HCT116 (cell line): ENCODE measurements at regions not wholly inside any gene's neighbourhood (a gene's known extent, or its start where the extent isn't known, plus 50 kb on each side); places are given as distances from the start of the nearest gene placed in this dataset.

Experiments used
- ATAC-seq: fragments of 200-7000 bp; cut with Tn5 transposase; 2 replicates; pipeline ENCODE4 v1.9.1; 2020; ENCODE audit warnings: mild to moderate bottlenecking, moderate library complexity
- BruUV-seq: library from RNA; stranded (reverse); fragments of 400-500 nt; replicated peaks from 2 replicates; lab custom pipeline; 2021; lab: Mats Ljungman, UMichigan
- CTCF ChIA-PET: fragments of 300-600 bp; sonication (Branson Sonifier 250); formaldehyde crosslinking; loops from one replicate; lab custom pipeline; 2021; ENCODE audit warnings: antibody characterized with exemption; lab: Charles Lee
- POLR2A ChIA-PET: fragments of 300-600, 350-600 bp; sonication (Branson Sonifier 250); formaldehyde crosslinking; loops from one replicate; lab custom pipeline; 2021; ENCODE audit warnings: antibody characterized with exemption; lab: Charles Lee
- RAD21 ChIA-PET, 2 experiments: fragments of 300-600 bp; sonication (Branson Sonifier 250); formaldehyde crosslinking; loops; one replicate each; lab custom pipeline; 2023; ENCODE audit warnings: low total read pairs in 2 of 2; ENCODE audit not compliant: uncharacterized antibody in 2 of 2, unreplicated experiment in 2 of 2, low non-redundant PET in 1 of 2; lab: Charles Lee
- DNase-seq: peaks from one replicate; pipeline ENCODE4 v3.0.0-alpha.2; 2010; ENCODE audit warnings: low read depth, low spot score
- H2AFZ ChIP-seq: fragments of 200-600 bp; shearing (Covaris generic), sonication (generic); 2 replicates; pipeline ENCODE4 v1.6.1; 2017; ENCODE audit warnings: low read depth, mixed run types, mixed read lengths, antibody characterized with exemption, low read length; ENCODE audit not compliant: poor library complexity, severe bottlenecking
- H3K27ac ChIP-seq: 2 replicates; pipeline ENCODE4 v1.5.1; 2012; ENCODE audit warnings: low read depth, low read length
- H3K27me3 ChIP-seq: fragments of 200-600 bp; sonication (generic); 2 replicates; pipeline ENCODE4 v1.6.1; 2016; ENCODE audit warnings: mixed run types, low read length, mixed read lengths; ENCODE audit not compliant: insufficient read depth
- H3K36me3 ChIP-seq, 2 experiments: fragments of 200-500 bp in 1 of 2; fragments of 200-600 bp in 1 of 2; sonication (Bioruptor generic) in 1 of 2; sonication (generic) in 1 of 2; 2 replicates each; pipeline versions ENCODE4 v1.5.1 to v1.6.1; 2014 to 2016; ENCODE audit warnings: low read length in 2 of 2, inconsistent platforms in 1 of 2, mixed read lengths in 1 of 2, mixed run types in 1 of 2; ENCODE audit not compliant: insufficient read depth in 2 of 2, control insufficient read depth in 1 of 2
- H3K4me1 ChIP-seq, 2 experiments: fragments of 200-600 bp in 1 of 2; sonication (generic) in 1 of 2; 2 replicates each; pipeline versions ENCODE4 v1.5.1 to v1.6.1; 2012 to 2017; ENCODE audit warnings: low read length in 2 of 2, inconsistent platforms in 1 of 2, mild to moderate bottlenecking in 1 of 2, mixed read lengths in 1 of 2, mixed run types in 1 of 2, moderate library complexity in 1 of 2; ENCODE audit not compliant: insufficient read depth in 2 of 2, control insufficient read depth in 1 of 2
- H3K4me2 ChIP-seq: fragments of 200-600 bp; sonication (generic); 2 replicates; pipeline ENCODE4 v1.6.1; 2017; ENCODE audit warnings: mixed run types, low read length, mixed read lengths
- H3K4me3 ChIP-seq, 2 experiments: fragments of 200-600 bp in 1 of 2; sonication (generic) in 1 of 2; replicated peaks in 1 of 2; 2 replicates each; pipeline ENCODE4 v1.5.1; 2011 to 2016; ENCODE audit warnings: low read length in 2 of 2, control low read depth in 1 of 2, low read depth in 1 of 2, mild to moderate bottlenecking in 1 of 2, mixed read lengths in 1 of 2, mixed run types in 1 of 2
- H3K79me2 ChIP-seq: fragments of 200-600 bp; sonication (generic); 2 replicates; pipeline ENCODE4 v1.6.1; 2017; ENCODE audit warnings: mild to moderate bottlenecking, mixed run types, low read length, moderate library complexity, mixed read lengths; ENCODE audit not compliant: insufficient read depth
- H3K9ac ChIP-seq: fragments of 200-600 bp; sonication (generic); 2 replicates; pipeline ENCODE4 v1.6.1; 2016; ENCODE audit warnings: low read length, mixed read lengths
- H3K9me2 ChIP-seq: fragments of 200-600 bp; sonication (generic), shearing (Covaris generic); 2 replicates; pipeline ENCODE4 v1.6.1; 2017; ENCODE audit warnings: mixed run types, mild to moderate bottlenecking, moderate library complexity; ENCODE audit not compliant: insufficient read depth
- H3K9me3 ChIP-seq, 2 experiments: fragments of 200-500 bp in 1 of 2; fragments of 200-600 bp in 1 of 2; sonication (Bioruptor generic) in 1 of 2; sonication (generic) in 1 of 2; 2 replicates each; pipeline ENCODE4 v1.6.1; 2014 to 2017; ENCODE audit warnings: low read length in 2 of 2, mixed read lengths in 2 of 2, inconsistent platforms in 1 of 2, low read depth in 1 of 2, mild to moderate bottlenecking in 1 of 2, mixed run types in 1 of 2, moderate library complexity in 1 of 2; ENCODE audit not compliant: control insufficient read depth in 1 of 2, insufficient read depth in 1 of 2
- H4K20me1 ChIP-seq: fragments of 200-600 bp; sonication (generic), shearing (Covaris generic); 2 replicates; pipeline ENCODE4 v1.6.1; 2017; ENCODE audit warnings: mixed run types, mild to moderate bottlenecking, moderate library complexity; ENCODE audit not compliant: insufficient read depth
- ATF3 ChIP-seq: IDR thresholded peaks from 2 replicates; pipeline ENCODE4 v1.6.1; 2012
- CEBPB ChIP-seq: IDR thresholded peaks from 2 replicates; pipeline ENCODE4 v1.6.1; 2012; ENCODE audit warnings: low read depth
- EGR1 ChIP-seq: IDR thresholded peaks from 2 replicates; pipeline ENCODE4 v1.6.1; 2012; ENCODE audit warnings: low read depth
- EZH2 ChIP-seq: fragments of 200-600 bp; sonication (generic); IDR thresholded peaks from 2 replicates; pipeline ENCODE4 v1.6.1; 2017; ENCODE audit warnings: antibody characterized with exemption, mixed run types
- EZH2phosphoT487 ChIP-seq: fragments of 200-600 bp; IDR thresholded peaks from 2 replicates; pipeline ENCODE4 v1.6.1; 2018; ENCODE audit warnings: antibody characterized with exemption, borderline replicate concordance
- FOSL1 ChIP-seq: IDR thresholded peaks from 2 replicates; pipeline ENCODE4 v1.6.1; 2012; ENCODE audit warnings: low read depth
- MAX ChIP-seq: IDR thresholded peaks from 2 replicates; pipeline ENCODE4 v1.6.1; 2012
- POLR2AphosphoS5 ChIP-seq: IDR thresholded peaks from 2 replicates; pipeline ENCODE4 v1.6.1; 2011; ENCODE audit warnings: mild to moderate bottlenecking, low read depth, low read length, moderate library complexity
- SRF ChIP-seq: IDR thresholded peaks from 2 replicates; pipeline ENCODE4 v1.6.1; 2012; ENCODE audit warnings: low read depth
- YY1 ChIP-seq: IDR thresholded peaks from 2 replicates; pipeline ENCODE4 v1.6.1; 2011; ENCODE audit warnings: low read length, low read depth, moderate library complexity, mild to moderate bottlenecking; ENCODE audit not compliant: insufficient replicate concordance; ENCODE audit errors: extremely low read depth
- intact Hi-C: fragments of 100-400 bp; cut with micrococcal nuclease; formaldehyde crosslinking; loops from 2 replicates; pipeline ENCODE4 v1.10.0; 2022

- intact Hi-C loops, result no loop called here
- ChIA-PET RAD21 (no interaction called here), POLR2A (no interaction called here)
- H3K4me2 ChIP-seq, result no peak overlapping the region
- no peaks in the 10 kb centered on the region for H3K4me1 ChIP-seq
- H2AFZ ChIP-seq, result no peak overlapping the region
- no peak for ATAC-seq
- no peaks in the 10 kb centered on the region for H3K36me3 ChIP-seq
- no peak for DNase-seq
- no peaks in the 10 kb centered on the region for H3K9me2 ChIP-seq
- H3K9me3 ChIP-seq, result no peaks in the 10 kb centered on the region
- no peak overlapping the region for H3K4me3 ChIP-seq
- no peak overlapping the region for H3K27ac ChIP-seq
- H3K27me3 ChIP-seq, result peaks cover 55% of the 10 kb centered on the region
- TF ChIP-seq POLR2AphosphoS5 (no peak), YY1 (no peak), EZH2 (no peak), SRF (no peak), EZH2phosphoT487 (no peak), FOSL1 (no peak), EGR1 (no peak), MAX (no peak)
- TF ChIP-seq, all 23 proteins: peak for 0
- Histone ChIP-seq H4K20me1 (no peaks in the 10 kb centered on the region), H3K9ac (no peak overlapping the region), H3K79me2 (no peaks in the 10 kb centered on the region)
- no TSS peak for BruUV-seq
- CTCF ChIA-PET, result no interaction called here
These were observed 72.3 kb upstream of the CCL1 start for GRCh38 chr17:34435182-34435928.

- peaks cover 56% of the 10 kb centered on the region for H3K27me3 ChIP-seq
- H2AFZ ChIP-seq, result no peak overlapping the region
- no peaks in the 10 kb centered on the region for H3K79me2 ChIP-seq
- RAD21 ChIA-PET, result no interaction called here
- ATAC-seq (no peak), DNase-seq (no peak)
- no peak overlapping the region for H3K27ac ChIP-seq
- H3K4me1 ChIP-seq, result no peaks in the 10 kb centered on the region
- no peak for TF ChIP-seq CEBPB
- no peak for TF ChIP-seq YY1
- no peak for TF ChIP-seq ATF3
- no peak for TF ChIP-seq FOSL1
- no peak overlapping the region for H3K4me3 ChIP-seq
- no TSS peak for BruUV-seq
- POLR2A ChIA-PET, result no interaction called here
- intact Hi-C loops, result no loop called here
- no peak overlapping the region for H3K9ac ChIP-seq
- H3K36me3 ChIP-seq, result no peaks in the 10 kb centered on the region
- CTCF ChIA-PET, result no interaction called here
- no peak overlapping the region for H3K4me2 ChIP-seq
- H4K20me1 ChIP-seq, result no peaks in the 10 kb centered on the region
- H3K9me3 ChIP-seq, result no peaks in the 10 kb centered on the region
- H3K9me2 ChIP-seq, result no peaks in the 10 kb centered on the region
These were observed 71.0 kb upstream of the CCL1 start for GRCh38 chr17:34434052-34434451.
